ENCODE measurements at regions not wholly inside any gene's neighbourhood (a gene's known extent, or its start where the extent isn't known, plus 50 kb on each side); places are given as distances from the start of the nearest gene placed in this dataset.

GRCh38 chr3:83633758-83634157, 1325.0 kb upstream of the CADM2 start:
- H3K79me2 ChIP-seq (ENCODE audit: control insufficient read depth, insufficient read depth, low read length), result no peaks in the 10 kb centered on the region
- no peak overlapping the region for H3K4me2 ChIP-seq (ENCODE audit: extremely low read depth, insufficient read depth, low read length)
- H3K27me3 ChIP-seq (ENCODE audit: control insufficient read depth, insufficient read depth, low read length), result no peaks in the 10 kb centered on the region
- no peaks in the 10 kb centered on the region for H3K4me1 ChIP-seq (ENCODE audit: control insufficient read depth, extremely low read depth, insufficient read depth, low read length)
- no peak overlapping the region for H3K9ac ChIP-seq (ENCODE audit: insufficient read depth, low read length)
- H3K9me3 ChIP-seq (ENCODE audit: control insufficient read depth, insufficient read depth, low read depth, low read length), result no peaks in the 10 kb centered on the region
- no peak overlapping the region for H3K27ac ChIP-seq (ENCODE audit: insufficient read depth, low read length)
- H3K36me3 ChIP-seq (ENCODE audit: control insufficient read depth, insufficient read depth, low read length), result no peaks in the 10 kb centered on the region
- DNase-seq (ENCODE audit: low read depth in 2 of 2), result no peak
- TF ChIP-seq EZH2 (IDR thresholded peaks at IDR 0.05; ENCODE audit: low read length, missing control alignments), result no peak
- no peak for TF ChIP-seq CTCF (conservative IDR thresholded peaks at IDR 0.05 in 1 of 2, IDR thresholded peaks at IDR 0.05 in 1 of 2; ENCODE audit: low read depth in 1 of 2, low read length in 2 of 2)
- no peak overlapping the region for H2AFZ ChIP-seq (ENCODE audit: low read length)
- no peaks in the 10 kb centered on the region for H4K20me1 ChIP-seq (ENCODE audit: control insufficient read depth, extremely low read depth, insufficient read depth, low read length)
- no peak overlapping the region for H3K4me3 ChIP-seq (replicated peaks in 1 of 4; ENCODE audit: control extremely low read depth in 1 of 4, insufficient read depth in 1 of 4, low read depth in 3 of 4, low read length in 4 of 4)

- H2AFZ ChIP-seq (ENCODE audit: low read length), result no peak overlapping the region
- no peak overlapping the region for H3K4me3 ChIP-seq (replicated peaks in 1 of 4; ENCODE audit: control extremely low read depth in 1 of 4, insufficient read depth in 1 of 4, low read depth in 3 of 4, low read length in 4 of 4)
- no peak overlapping the region for H3K27ac ChIP-seq (ENCODE audit: insufficient read depth, low read length)
- no peaks in the 10 kb centered on the region for H4K20me1 ChIP-seq (ENCODE audit: control insufficient read depth, extremely low read depth, insufficient read depth, low read length)
- no peaks in the 10 kb centered on the region for H3K36me3 ChIP-seq (ENCODE audit: control insufficient read depth, insufficient read depth, low read length)
- no peaks in the 10 kb centered on the region for H3K79me2 ChIP-seq (ENCODE audit: control insufficient read depth, insufficient read depth, low read length)
- H3K9ac ChIP-seq (ENCODE audit: insufficient read depth, low read length), result no peak overlapping the region
- DNase-seq (ENCODE audit: low read depth in 2 of 2), result no peak
- H3K9me3 ChIP-seq (ENCODE audit: control insufficient read depth, insufficient read depth, low read depth, low read length), result no peaks in the 10 kb centered on the region
- H3K4me2 ChIP-seq (ENCODE audit: extremely low read depth, insufficient read depth, low read length), result no peak overlapping the region
- no peak for TF ChIP-seq CTCF (conservative IDR thresholded peaks at IDR 0.05 in 1 of 2, IDR thresholded peaks at IDR 0.05 in 1 of 2; ENCODE audit: low read depth in 1 of 2, low read length in 2 of 2)
- no peak for TF ChIP-seq EZH2 (IDR thresholded peaks at IDR 0.05; ENCODE audit: low read length, missing control alignments)
- H3K27me3 ChIP-seq (ENCODE audit: control insufficient read depth, insufficient read depth, low read length), result no peaks in the 10 kb centered on the region
- no peaks in the 10 kb centered on the region for H3K4me1 ChIP-seq (ENCODE audit: control insufficient read depth, extremely low read depth, insufficient read depth, low read length)
These were observed 1309.1 kb upstream of the CADM2 start for GRCh38 chr3:83649692-83650091.

GRCh38 chr3:83655083-83655482, 1303.7 kb upstream of the CADM2 start:
- Histone ChIP-seq H3K9ac (ENCODE audit: insufficient read depth, low read length) (no peak overlapping the region), H3K4me1 (ENCODE audit: control insufficient read depth, extremely low read depth, insufficient read depth, low read length) (no peaks in the 10 kb centered on the region), H3K4me3 (replicated peaks in 1 of 4; ENCODE audit: control extremely low read depth in 1 of 4, insufficient read depth in 1 of 4, low read depth in 3 of 4, low read length in 4 of 4) (no peak overlapping the region), H3K36me3 (ENCODE audit: control insufficient read depth, insufficient read depth, low read length) (no peaks in the 10 kb centered on the region), H3K27me3 (ENCODE audit: control insufficient read depth, insufficient read depth, low read length) (no peaks in the 10 kb centered on the region), H3K4me2 (ENCODE audit: extremely low read depth, insufficient read depth, low read length) (no peak overlapping the region), H3K79me2 (ENCODE audit: control insufficient read depth, insufficient read depth, low read length) (no peaks in the 10 kb centered on the region), H3K27ac (ENCODE audit: insufficient read depth, low read length) (no peak overlapping the region), H3K9me3 (ENCODE audit: control insufficient read depth, insufficient read depth, low read depth, low read length) (no peaks in the 10 kb centered on the region), H4K20me1 (ENCODE audit: control insufficient read depth, extremely low read depth, insufficient read depth, low read length) (no peaks in the 10 kb centered on the region), H2AFZ (ENCODE audit: low read length) (no peak overlapping the region)
- TF ChIP-seq EZH2 (IDR thresholded peaks at IDR 0.05; ENCODE audit: low read length, missing control alignments) (no peak), CTCF (conservative IDR thresholded peaks at IDR 0.05 in 1 of 2, IDR thresholded peaks at IDR 0.05 in 1 of 2; ENCODE audit: low read depth in 1 of 2, low read length in 2 of 2) (no peak)
- no peak for DNase-seq (ENCODE audit: low read depth in 2 of 2)

All from fibroblast of lung (primary cell).